DOHH2 (cell line): ENCODE measurements at regions not wholly inside any gene's neighbourhood (a gene's known extent, or its start where the extent isn't known, plus 50 kb on each side); places are given as distances from the start of the nearest gene placed in this dataset.
A peak's percentile ranks its signal among the peaks of the same experiment; 100 is the strongest.

Source experiments
- H3F3A ChIP-seq: fragments of 200-600 bp; sonication (generic), shearing (Covaris generic); 2 replicates; pipeline ENCODE4 v1.6.0; 2016; ENCODE audit warnings: antibody characterized with exemption, mild to moderate bottlenecking; ENCODE audit not compliant: control insufficient read depth, insufficient read depth
- H3K27ac ChIP-seq: fragments of 200-600 bp; sonication (generic); 2 replicates; pipeline ENCODE4 v1.5.1; 2014; ENCODE audit warnings: low read depth, mild to moderate bottlenecking, low read length, moderate library complexity
- H3K27me3 ChIP-seq: fragments of 200-600 bp; sonication (generic); 2 replicates; pipeline ENCODE4 v1.6.1; 2014; ENCODE audit warnings: mild to moderate bottlenecking, low read length, mixed read lengths; ENCODE audit not compliant: control insufficient read depth
- H3K36me3 ChIP-seq: fragments of 200-600 bp; sonication (generic); 2 replicates; pipeline ENCODE4 v1.6.1; 2014; ENCODE audit warnings: mild to moderate bottlenecking, low read length, moderate library complexity, mixed read lengths; ENCODE audit not compliant: control insufficient read depth
- H3K4me1 ChIP-seq: fragments of 200-600 bp; sonication (generic); 2 replicates; pipeline ENCODE4 v1.6.1; 2014; ENCODE audit warnings: mild to moderate bottlenecking, low read length, mixed read lengths; ENCODE audit not compliant: control insufficient read depth
- H3K4me2 ChIP-seq: fragments of 200-600 bp; sonication (generic); 2 replicates; pipeline ENCODE4 v1.6.0; 2014; ENCODE audit warnings: mild to moderate bottlenecking, low read length, moderate library complexity
- H3K4me3 ChIP-seq: fragments of 200-600 bp; sonication (generic); 2 replicates; pipeline ENCODE4 v1.5.1; 2014; ENCODE audit warnings: mild to moderate bottlenecking, low read length, mixed read lengths
- H3K79me2 ChIP-seq: fragments of 200-600 bp; sonication (generic); 2 replicates; pipeline ENCODE4 v1.6.1; 2014; ENCODE audit warnings: mild to moderate bottlenecking, low read length, mixed read lengths; ENCODE audit not compliant: control insufficient read depth
- H3K9me2 ChIP-seq: fragments of 200-600 bp; sonication (generic); replicated peaks from 2 replicates; pipeline ENCODE4 v1.6.1; 2014; ENCODE audit warnings: mild to moderate bottlenecking, low read length, mixed read lengths; ENCODE audit not compliant: control insufficient read depth
- H3K9me3 ChIP-seq: fragments of 200-600 bp; sonication (generic); 2 replicates; pipeline ENCODE4 v1.6.1; 2014; ENCODE audit warnings: antibody characterized with exemption, low read length, mixed read lengths; ENCODE audit not compliant: control insufficient read depth, insufficient read depth
- H4K20me1 ChIP-seq: fragments of 200-600 bp; sonication (generic); 2 replicates; pipeline ENCODE4 v1.6.0; 2014; ENCODE audit warnings: low read depth, mild to moderate bottlenecking, antibody characterized with exemption, low read length, moderate library complexity; ENCODE audit not compliant: control insufficient read depth, insufficient read depth
- EZH2phosphoT487 ChIP-seq: fragments of 200-600 bp; sonication (generic); IDR thresholded peaks from 2 replicates; pipeline ENCODE4 v1.6.1; 2017; ENCODE audit warnings: borderline replicate concordance, mild to moderate bottlenecking, antibody characterized with exemption, low read length, moderate library complexity, mixed read lengths
- TF ChIP-seq, protein P1 (sequence below): fragments of 200-600 bp; sonication (generic); IDR thresholded peaks from one replicate; pipeline ENCODE4 v1.5.1; 2014; ENCODE audit warnings: antibody characterized with exemption, mild to moderate bottlenecking, low read depth, low read length; ENCODE audit not compliant: poor library complexity, severe bottlenecking

- no peaks in the 10 kb centered on the region for H3K27me3 ChIP-seq
- no peaks in the 10 kb centered on the region for H4K20me1 ChIP-seq
- no peaks in the 10 kb centered on the region for H3K36me3 ChIP-seq
- no peaks in the 10 kb centered on the region for H3K9me2 ChIP-seq
- H3K4me1 ChIP-seq: no peaks in the 10 kb centered on the region
- no peak for TF ChIP-seq EZH2phosphoT487
- TF ChIP-seq, protein P1, sequence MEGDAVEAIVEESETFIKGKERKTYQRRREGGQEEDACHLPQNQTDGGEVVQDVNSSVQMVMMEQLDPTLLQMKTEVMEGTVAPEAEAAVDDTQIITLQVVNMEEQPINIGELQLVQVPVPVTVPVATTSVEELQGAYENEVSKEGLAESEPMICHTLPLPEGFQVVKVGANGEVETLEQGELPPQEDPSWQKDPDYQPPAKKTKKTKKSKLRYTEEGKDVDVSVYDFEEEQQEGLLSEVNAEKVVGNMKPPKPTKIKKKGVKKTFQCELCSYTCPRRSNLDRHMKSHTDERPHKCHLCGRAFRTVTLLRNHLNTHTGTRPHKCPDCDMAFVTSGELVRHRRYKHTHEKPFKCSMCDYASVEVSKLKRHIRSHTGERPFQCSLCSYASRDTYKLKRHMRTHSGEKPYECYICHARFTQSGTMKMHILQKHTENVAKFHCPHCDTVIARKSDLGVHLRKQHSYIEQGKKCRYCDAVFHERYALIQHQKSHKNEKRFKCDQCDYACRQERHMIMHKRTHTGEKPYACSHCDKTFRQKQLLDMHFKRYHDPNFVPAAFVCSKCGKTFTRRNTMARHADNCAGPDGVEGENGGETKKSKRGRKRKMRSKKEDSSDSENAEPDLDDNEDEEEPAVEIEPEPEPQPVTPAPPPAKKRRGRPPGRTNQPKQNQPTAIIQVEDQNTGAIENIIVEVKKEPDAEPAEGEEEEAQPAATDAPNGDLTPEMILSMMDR: no peak
- no peak overlapping the region for H3K27ac ChIP-seq
- H3F3A ChIP-seq: no peaks in the 10 kb centered on the region
- no peak overlapping the region for H3K4me2 ChIP-seq
- no peaks in the 10 kb centered on the region for H3K9me3 ChIP-seq
- no peaks in the 10 kb centered on the region for H3K79me2 ChIP-seq
- H3K4me3 ChIP-seq: no peak overlapping the region
Measured at GRCh38 chr2:104969564-104969963, 68.3 kb upstream of the MRPS9 start.

DNA sequence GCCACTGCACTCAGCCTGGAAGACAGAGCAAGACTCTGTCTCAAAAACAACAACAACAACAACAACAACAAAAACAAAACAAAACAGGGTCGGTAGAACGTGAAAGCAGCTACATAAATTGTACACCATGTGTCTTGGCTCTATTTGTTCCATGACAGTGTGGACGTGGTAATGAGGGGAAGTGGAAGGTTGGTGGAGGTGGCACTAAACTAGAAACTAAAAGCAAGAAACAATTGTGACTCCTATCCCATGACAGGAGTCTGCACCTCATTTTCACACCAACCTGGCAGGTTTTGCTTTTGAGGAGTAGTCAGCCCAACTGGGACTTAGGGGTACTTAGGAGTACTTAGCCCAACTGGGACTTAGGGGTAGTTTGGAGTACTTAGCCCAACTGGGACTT is 62.5 kb upstream of the MRPS9 start:
- no peak overlapping the region for H3K4me2 ChIP-seq
- peaks cover 10% of the 10 kb centered on the region for H3F3A ChIP-seq
- no peaks in the 10 kb centered on the region for H3K9me2 ChIP-seq
- H3K4me1 ChIP-seq: peaks cover 27% of the 10 kb centered on the region
- no peaks in the 10 kb centered on the region for H4K20me1 ChIP-seq
- no peak overlapping the region for H3K4me3 ChIP-seq
- H3K27me3 ChIP-seq: no peaks in the 10 kb centered on the region
- no peak for TF ChIP-seq EZH2phosphoT487
- TF ChIP-seq, protein P1: no peak
- H3K9me3 ChIP-seq: no peaks in the 10 kb centered on the region
- no peaks in the 10 kb centered on the region; the same call in 1 of the 2 replicates for H3K36me3 ChIP-seq
- H3K79me2 ChIP-seq: no peaks in the 10 kb centered on the region
- 0 out of 2 replicates have a peak overlapping the region, but pooled peaks have one; percentile 86 for H3K27ac ChIP-seq

GRCh38 chr2:104975851-104976250 is 62.0 kb upstream of the MRPS9 start:
- Histone ChIP-seq H3F3A (peaks cover 10% of the 10 kb centered on the region), H3K4me1 (peaks cover 27% of the 10 kb centered on the region), H3K9me3 (no peaks in the 10 kb centered on the region), H3K4me3 (peak overlapping the region; percentile 70), H3K27ac (peak overlapping the region; percentile 86), H3K79me2 (no peaks in the 10 kb centered on the region), H4K20me1 (no peaks in the 10 kb centered on the region), H3K4me2 (peak overlapping the region; percentile 77), H3K27me3 (no peaks in the 10 kb centered on the region), H3K9me2 (no peaks in the 10 kb centered on the region), H3K36me3 (no peaks in the 10 kb centered on the region; the same call in 1 of the 2 replicates)
- TF ChIP-seq, protein P1: no peak
- TF ChIP-seq EZH2phosphoT487: no peak
